WTC11 (cell line): ENCODE measurements at regions not wholly inside any gene's neighbourhood (a gene's known extent, or its start where the extent isn't known, plus 50 kb on each side); places are given as distances from the start of the nearest gene placed in this dataset.

ENCODE experiments used
- ATAC-seq: fragments of 200-7000 bp; cut with Tn5 transposase; 2 replicates; pipeline ENCODE4 v1.10.0; 2021; ENCODE audit warnings: mild to moderate bottlenecking, moderate library complexity
- CTCF ChIA-PET: fragments of 300-600 bp; sonication (Branson Sonifier 250); formaldehyde crosslinking; loops from one replicate; lab custom pipeline; 2021; ENCODE audit warnings: antibody characterized with exemption; lab: Charles Lee
- POLR2A ChIA-PET: fragments of 350-600 bp; sonication (Branson Sonifier 250); formaldehyde crosslinking; loops from one replicate; lab custom pipeline; 2021; ENCODE audit warnings: antibody characterized with exemption; lab: Charles Lee
- DNase-seq: peaks from one replicate; pipeline ENCODE4 v3.0.0; 2021; ENCODE audit warnings: low spot score
- H3K27ac Mint-ChIP-seq: 2 replicates; pipeline ENCODE4 v1.8.0; 2021; ENCODE audit warnings: mixed read lengths
- H3K27me3 Mint-ChIP-seq: 2 replicates; pipeline ENCODE4 v1.8.0; 2021; ENCODE audit warnings: low read depth, mild to moderate bottlenecking, moderate library complexity, mixed read lengths
- H3K36me3 Mint-ChIP-seq: 2 replicates; pipeline ENCODE4 v1.8.0; 2021; ENCODE audit warnings: mixed read lengths
- H3K4me1 Mint-ChIP-seq: 2 replicates; pipeline ENCODE4 v1.8.0; 2022; ENCODE audit warnings: mixed read lengths
- H3K4me3 Mint-ChIP-seq: 2 replicates; pipeline ENCODE4 v1.8.0; 2021; ENCODE audit warnings: mild to moderate bottlenecking, moderate library complexity, mixed read lengths
- H3K9me3 Mint-ChIP-seq: 2 replicates; pipeline ENCODE4 v1.8.0; 2021; ENCODE audit warnings: mixed read lengths
- ARID4B ChIP-seq: sonication (generic); formaldehyde crosslinking; IDR thresholded peaks from 2 replicates; pipeline ENCODE4 v1.8.0; 2023; ENCODE audit warnings: missing genetic modification reagents, mild to moderate bottlenecking, borderline replicate concordance
- ATF1 ChIP-seq: sonication (generic); formaldehyde crosslinking; IDR thresholded peaks from 2 replicates; pipeline ENCODE4 v1.8.1; 2023; ENCODE audit warnings: mild to moderate bottlenecking, moderate library complexity, missing genetic modification reagents
- ATF2 ChIP-seq: sonication (generic); formaldehyde crosslinking; IDR thresholded peaks from 2 replicates; pipeline ENCODE4 v1.8.1; 2022; ENCODE audit warnings: low read depth, missing genetic modification reagents, borderline replicate concordance
- CBFB ChIP-seq: sonication (generic); formaldehyde crosslinking; IDR thresholded peaks from 2 replicates; pipeline ENCODE4 v1.8.1; 2022; ENCODE audit warnings: mild to moderate bottlenecking, low read depth, missing genetic modification reagents
- E2F4 ChIP-seq: sonication (generic); formaldehyde crosslinking; IDR thresholded peaks from 2 replicates; pipeline ENCODE4 v1.8.1; 2022; ENCODE audit warnings: low read depth, mild to moderate bottlenecking, moderate library complexity, missing genetic modification reagents, borderline replicate concordance
- ELF4 ChIP-seq: sonication (generic); formaldehyde crosslinking; IDR thresholded peaks from 2 replicates; pipeline ENCODE4 v1.8.1; 2022; ENCODE audit warnings: low read depth, mild to moderate bottlenecking, moderate library complexity, missing genetic modification reagents
- ERG ChIP-seq: fragments of 250-450 bp; sonication (Bioruptor Pico); IDR thresholded peaks from 2 replicates; pipeline ENCODE4 v1.8.0; 2021; ENCODE audit warnings: mild to moderate bottlenecking
- ESRRA ChIP-seq: sonication (generic); formaldehyde crosslinking; IDR thresholded peaks from 2 replicates; pipeline ENCODE4 v1.8.1; 2022; ENCODE audit warnings: mild to moderate bottlenecking, missing genetic modification reagents, borderline replicate concordance
- FOXJ3 ChIP-seq: sonication (generic); formaldehyde crosslinking; IDR thresholded peaks from 2 replicates; pipeline ENCODE4 v1.9.0; 2021; ENCODE audit warnings: missing genetic modification reagents, mild to moderate bottlenecking, borderline replicate concordance
- GABPB1 ChIP-seq: sonication (generic); formaldehyde crosslinking; IDR thresholded peaks from 2 replicates; pipeline ENCODE4 v1.8.1; 2023; ENCODE audit warnings: mild to moderate bottlenecking, missing genetic modification reagents
- GTF2I ChIP-seq: fragments of 250-450 bp; sonication (Bioruptor Pico); conservative IDR thresholded peaks from 2 replicates; pipeline ENCODE4 v1.4.0; 2021; ENCODE audit warnings: mild to moderate bottlenecking
- OVOL2 ChIP-seq: fragments of 250-450 bp; sonication (Bioruptor Pico); IDR thresholded peaks from 2 replicates; pipeline ENCODE4 v1.9.0; 2021; ENCODE audit warnings: mild to moderate bottlenecking, borderline replicate concordance
- PRDM15 ChIP-seq: sonication (generic); formaldehyde crosslinking; IDR thresholded peaks from 2 replicates; pipeline ENCODE4 v1.8.0; 2022; ENCODE audit warnings: missing genetic modification reagents
- PRRX2 ChIP-seq: fragments of 250-450 bp; sonication (Bioruptor Pico); IDR thresholded peaks from 2 replicates; pipeline ENCODE4 v1.8.0; 2021; ENCODE audit warnings: mild to moderate bottlenecking
- SP1 ChIP-seq: sonication (generic); formaldehyde crosslinking; conservative IDR thresholded peaks from 2 replicates; pipeline ENCODE4 v1.8.1; 2022; ENCODE audit warnings: missing genetic modification reagents
- ZMAT4 ChIP-seq: fragments of 250-450 bp; sonication (Bioruptor Pico); IDR thresholded peaks from 2 replicates; pipeline ENCODE4 v1.9.0; 2021; ENCODE audit warnings: mild to moderate bottlenecking
- ZNF263 ChIP-seq: sonication (generic); formaldehyde crosslinking; IDR thresholded peaks from 2 replicates; pipeline ENCODE4 v1.8.1; 2022; ENCODE audit warnings: low read depth, mild to moderate bottlenecking, moderate library complexity, missing genetic modification reagents
- ZNF281 ChIP-seq: sonication (generic); formaldehyde crosslinking; IDR thresholded peaks from 2 replicates; pipeline ENCODE4 v1.8.0; 2023; ENCODE audit warnings: mild to moderate bottlenecking, missing genetic modification reagents

- TF ChIP-seq ZNF281, result no peak
- no peak for TF ChIP-seq ELF4
- TF ChIP-seq FOXJ3 (CRISPR knock-in tag), result no peak
- no peak for TF ChIP-seq PRRX2 (CRISPR knock-in tag)
- TF ChIP-seq OVOL2 (CRISPR knock-in tag), result no peak
- no peak for TF ChIP-seq ZNF263 (CRISPR knock-in tag)
- no peak for TF ChIP-seq ATF1 (CRISPR knock-in tag)
Measured at GRCh38 chr6:19501737-19502245, 335.4 kb upstream of the ID4 start (continued).

GRCh38 chr6:19502301-19502700, 334.9 kb upstream of the ID4 start:
- POLR2A ChIA-PET, result no interaction called here
- CTCF ChIA-PET, result no interaction called here
- Mint-ChIP-seq H3K27ac (no peak overlapping the region), H3K4me1 (no peaks in the 10 kb centered on the region), H3K4me3 (no peak overlapping the region), H3K36me3 (peaks cover 7% of the 10 kb centered on the region; the same call in 1 of the 2 replicates), H3K9me3 (peaks cover 45% of the 10 kb centered on the region), H3K27me3 (no peaks in the 10 kb centered on the region)
- TF ChIP-seq CBFB (CRISPR knock-in tag) (no peak), GABPB1 (CRISPR knock-in tag) (no peak), OVOL2 (CRISPR knock-in tag) (no peak), ATF1 (CRISPR knock-in tag) (no peak)
- ATAC-seq, result no peak
- no peak for DNase-seq

- DNase-seq, result no peak
- Mint-ChIP-seq H3K9me3 (peaks cover 72% of the 10 kb centered on the region), H3K4me1 (no peaks in the 10 kb centered on the region), H3K36me3 (peaks cover 41% of the 10 kb centered on the region), H3K27ac (no peak overlapping the region), H3K27me3 (peaks cover 7% of the 10 kb centered on the region), H3K4me3 (no peak overlapping the region)
- POLR2A ChIA-PET, result no interaction called here
- CTCF ChIA-PET, result no interaction called here
- ATAC-seq, result no peak
- TF ChIP-seq GTF2I (CRISPR knock-in tag) (no peak), ERG (no peak), E2F4 (CRISPR knock-in tag) (no peak), SP1 (CRISPR knock-in tag) (no peak), ARID4B (CRISPR knock-in tag) (no peak), ATF2 (CRISPR knock-in tag) (no peak), PRDM15 (CRISPR knock-in tag) (no peak), ESRRA (CRISPR knock-in tag) (no peak), ZMAT4 (no peak)
Measured at GRCh38 chr6:19515939-19516338, 321.2 kb upstream of the ID4 start.
